H1 (cell line): ENCODE measurements at regions not wholly inside any gene's neighbourhood (a gene's known extent, or its start where the extent isn't known, plus 50 kb on each side); places are given as distances from the start of the nearest gene placed in this dataset.

Source experiments
- CBX8 ChIP-seq: fragments of 300-800, 300-1000 bp; sonication (generic); IDR thresholded peaks from 2 replicates; pipeline ENCODE4 v1.7.1; 2016; ENCODE audit warnings: low read depth, low read length, borderline replicate concordance
- GABPA ChIP-seq: IDR thresholded peaks from 2 replicates; pipeline ENCODE4 v1.6.1; 2011; ENCODE audit warnings: mild to moderate bottlenecking, low read length, moderate library complexity, borderline replicate concordance; ENCODE audit not compliant: insufficient read depth
- HDAC6 ChIP-seq: IDR thresholded peaks from one replicate; pipeline ENCODE4 v1.7.1; 2012; ENCODE audit warnings: low read depth, mild to moderate bottlenecking, inconsistent platforms, low read length, moderate library complexity
- RXRA ChIP-seq: IDR thresholded peaks from 2 replicates; pipeline ENCODE4 v1.6.1; 2011; ENCODE audit warnings: low read depth, mild to moderate bottlenecking, low read length, moderate library complexity; ENCODE audit not compliant: insufficient read depth
- SIN3A ChIP-seq, 2 experiments: IDR thresholded peaks in 1 of 2; conservative IDR thresholded peaks in 1 of 2; 2 replicates each; pipeline ENCODE4 v1.6.1; 2011 to 2012; ENCODE audit warnings: low read length in 2 of 2, improper control_type of control experiment in 1 of 2, low read depth in 1 of 2, mild to moderate bottlenecking in 1 of 2
- TAF1 ChIP-seq: IDR thresholded peaks from 2 replicates; pipeline ENCODE4 v1.6.1; 2011; ENCODE audit warnings: mild to moderate bottlenecking, low read depth, low read length

DNA sequence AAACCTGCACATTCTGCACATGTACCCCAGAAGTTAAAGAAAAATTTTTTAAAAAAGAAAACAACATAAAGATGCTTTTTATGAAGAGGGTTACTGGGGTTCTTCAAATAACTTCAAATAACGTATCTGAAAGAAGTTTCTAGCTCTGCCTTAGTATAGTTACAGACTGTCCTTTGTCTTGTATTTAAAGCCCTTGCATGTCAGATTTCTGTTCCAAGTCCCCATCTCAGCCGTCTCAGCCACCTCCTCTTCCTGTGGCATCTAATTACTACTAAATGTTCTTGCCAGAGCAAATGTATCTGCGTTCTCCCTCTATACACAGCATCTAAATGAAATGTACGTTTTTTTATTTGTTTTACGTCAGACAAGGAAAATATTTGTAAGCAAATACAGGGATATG, 89.4 kb upstream of the AKR1E2 start (continued):
- TF ChIP-seq RXRA = no peak
- no peak for TF ChIP-seq GABPA
- no peak for TF ChIP-seq CBX8
- TF ChIP-seq TAF1 = no peak
- no peak for TF ChIP-seq HDAC6
- TF ChIP-seq SIN3A (conservative IDR thresholded peaks at IDR 0.05 in 1 of 2, IDR thresholded peaks at IDR 0.05 in 1 of 2; ENCODE audit: low read depth in 1 of 2, low read length in 2 of 2) = no peak
- TF ChIP-seq, all 59 proteins: peak for 0
